SK-N-SH treated with all-trans-retinoic acid at 6 μM for 48 hours (cell line): ENCODE measurements at regions not wholly inside any gene's neighbourhood (a gene's known extent, or its start where the extent isn't known, plus 50 kb on each side); places are given as distances from the start of the nearest gene placed in this dataset.

Experiments used
- ATAC-seq: fragments of 200-7000 bp; cut with Tn5 transposase; 3 replicates; pipeline ENCODE4 v1.9.1; 2020; ENCODE audit warnings: mild to moderate bottlenecking, moderate library complexity
- ARNTL ChIP-seq: fragments of 450-650 bp; formaldehyde crosslinking; IDR thresholded peaks from 2 replicates; pipeline ENCODE4 v1.5.0; 2020; ENCODE audit warnings: low read depth, mild to moderate bottlenecking, moderate library complexity, borderline replicate concordance
- BACH2 ChIP-seq: fragments of 250-450 bp; sonication (Bioruptor Pico); IDR thresholded peaks from 2 replicates; pipeline ENCODE4 v1.9.0; 2021; ENCODE audit warnings: mild to moderate bottlenecking, borderline replicate concordance
- CSDC2 ChIP-seq: fragments of 250-450 bp; sonication (Bioruptor Pico); IDR thresholded peaks from 2 replicates; pipeline ENCODE4 v1.5.0; 2020; ENCODE audit warnings: mild to moderate bottlenecking, moderate library complexity
- CSRNP3 ChIP-seq: fragments of 250-450 bp; sonication (Bioruptor Pico); IDR thresholded peaks from 2 replicates; pipeline ENCODE4 v1.5.1; 2021; ENCODE audit warnings: mild to moderate bottlenecking, moderate library complexity
- ESRRG ChIP-seq: fragments of 250-450 bp; sonication (Bioruptor Pico); IDR thresholded peaks from 2 replicates; pipeline ENCODE4 v1.6.1; 2021; ENCODE audit warnings: mild to moderate bottlenecking
- GLIS3 ChIP-seq: fragments of 250-450 bp; sonication (Bioruptor Pico); IDR thresholded peaks from 2 replicates; pipeline ENCODE4 v1.5.0; 2020; ENCODE audit warnings: mild to moderate bottlenecking, moderate library complexity
- ISL1 ChIP-seq: fragments of 250-450 bp; sonication (Bioruptor Pico); IDR thresholded peaks from 2 replicates; pipeline ENCODE4 v2.1.2; 2022; ENCODE audit warnings: mild to moderate bottlenecking, moderate library complexity
- OSR1 ChIP-seq: fragments of 250-450 bp; sonication (Bioruptor Pico); IDR thresholded peaks from 2 replicates; pipeline ENCODE4 v1.8.0; 2022; ENCODE audit warnings: moderate library complexity, mild to moderate bottlenecking, inconsistent platforms
- PATZ1 ChIP-seq: fragments of 250-450 bp; sonication (Bioruptor Pico); IDR thresholded peaks from 2 replicates; pipeline ENCODE4 v1.8.0; 2020; ENCODE audit warnings: mild to moderate bottlenecking, moderate library complexity, borderline replicate concordance
- PPARA ChIP-seq: fragments of 250-450 bp; sonication (Bioruptor Pico); IDR thresholded peaks from 2 replicates; pipeline ENCODE4 v1.5.0; 2020; ENCODE audit warnings: mild to moderate bottlenecking, borderline replicate concordance
- RARB ChIP-seq: fragments of 250-450 bp; sonication (Bioruptor Pico); IDR thresholded peaks from 2 replicates; pipeline ENCODE4 v1.8.0; 2021; ENCODE audit warnings: mild to moderate bottlenecking, moderate library complexity
- SNAI2 ChIP-seq: fragments of 250-450 bp; sonication (Bioruptor Pico); IDR thresholded peaks from 2 replicates; pipeline ENCODE4 v1.5.0; 2020; ENCODE audit warnings: mild to moderate bottlenecking, moderate library complexity
- TCF4 ChIP-seq: fragments of 250-450 bp; sonication (Bioruptor Pico); IDR thresholded peaks from 2 replicates; pipeline ENCODE4 v1.8.0; 2021; ENCODE audit warnings: mild to moderate bottlenecking, moderate library complexity, borderline replicate concordance
- TOX ChIP-seq: fragments of 250-450 bp; sonication (Bioruptor Pico); IDR thresholded peaks from 2 replicates; pipeline ENCODE4 v1.8.0; 2021; ENCODE audit warnings: mild to moderate bottlenecking, moderate library complexity, borderline replicate concordance
- ZC3H10 ChIP-seq: fragments of 250-450 bp; sonication (Bioruptor Pico); IDR thresholded peaks from 2 replicates; pipeline ENCODE4 v1.5.1; 2021; ENCODE audit warnings: mild to moderate bottlenecking, moderate library complexity
- ZFP3 ChIP-seq: fragments of 250-450 bp; sonication (Bioruptor Pico); IDR thresholded peaks from 2 replicates; pipeline ENCODE4 v1.5.0; 2020; ENCODE audit warnings: mild to moderate bottlenecking, moderate library complexity
- ZFP30 ChIP-seq: fragments of 450-650 bp; formaldehyde crosslinking; IDR thresholded peaks from 2 replicates; pipeline ENCODE4 v1.5.0; 2022; ENCODE audit warnings: mild to moderate bottlenecking, moderate library complexity
- ZNF565 ChIP-seq: fragments of 450-650 bp; formaldehyde crosslinking; conservative IDR thresholded peaks from 2 replicates; pipeline ENCODE4 v1.5.0; 2020; ENCODE audit warnings: low read depth, mild to moderate bottlenecking, moderate library complexity
- ZNF70 ChIP-seq: fragments of 450-650 bp; formaldehyde crosslinking; IDR thresholded peaks from 2 replicates; pipeline ENCODE4 v1.5.0; 2020; ENCODE audit warnings: mild to moderate bottlenecking, moderate library complexity
- ZNF8 ChIP-seq: fragments of 450-650 bp; formaldehyde crosslinking; IDR thresholded peaks from 2 replicates; pipeline ENCODE4 v1.5.0; 2020; ENCODE audit warnings: mild to moderate bottlenecking, moderate library complexity
- TF ChIP-seq, protein P1 (sequence below): fragments of 250-450 bp; sonication (Bioruptor Pico); IDR thresholded peaks from 2 replicates; pipeline ENCODE4 v1.8.0; 2021; ENCODE audit warnings: low read depth, mild to moderate bottlenecking, moderate library complexity, borderline replicate concordance
- TF ChIP-seq, protein P2 (sequence below): fragments of 250-450 bp; sonication (Bioruptor Pico); IDR thresholded peaks from 2 replicates; pipeline ENCODE4 v1.5.0; 2020; ENCODE audit warnings: mild to moderate bottlenecking, moderate library complexity
- TF ChIP-seq, protein P3 (sequence below): fragments of 250-450 bp; sonication (Bioruptor Pico); IDR thresholded peaks from 2 replicates; pipeline ENCODE4 v1.5.1; 2020; ENCODE audit warnings: low read depth, mild to moderate bottlenecking, moderate library complexity

GRCh38 chr2:215848698-215849097 lies 164.7 kb downstream of the MREG start:
- no peak for ATAC-seq
- TF ChIP-seq PATZ1 (CRISPR knock-in tag) (no peak), CSDC2 (CRISPR knock-in tag) (no peak), TCF4 (no peak), ZNF70 (CRISPR knock-in tag) (no peak), RARB (no peak), ISL1 (CRISPR knock-in tag) (no peak), ARNTL (no peak), ZNF8 (CRISPR knock-in tag) (no peak), ZC3H10 (CRISPR knock-in tag) (no peak)
- TF ChIP-seq, protein P1, sequence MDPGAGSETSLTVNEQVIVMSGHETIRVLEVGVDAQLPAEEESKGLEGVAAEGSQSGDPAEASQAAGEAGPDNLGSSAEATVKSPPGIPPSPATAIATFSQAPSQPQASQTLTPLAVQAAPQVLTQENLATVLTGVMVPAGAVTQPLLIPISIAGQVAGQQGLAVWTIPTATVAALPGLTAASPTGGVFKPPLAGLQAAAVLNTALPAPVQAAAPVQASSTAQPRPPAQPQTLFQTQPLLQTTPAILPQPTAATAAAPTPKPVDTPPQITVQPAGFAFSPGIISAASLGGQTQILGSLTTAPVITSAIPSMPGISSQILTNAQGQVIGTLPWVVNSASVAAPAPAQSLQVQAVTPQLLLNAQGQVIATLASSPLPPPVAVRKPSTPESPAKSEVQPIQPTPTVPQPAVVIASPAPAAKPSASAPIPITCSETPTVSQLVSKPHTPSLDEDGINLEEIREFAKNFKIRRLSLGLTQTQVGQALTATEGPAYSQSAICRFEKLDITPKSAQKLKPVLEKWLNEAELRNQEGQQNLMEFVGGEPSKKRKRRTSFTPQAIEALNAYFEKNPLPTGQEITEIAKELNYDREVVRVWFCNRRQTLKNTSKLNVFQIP (CRISPR knock-in tag) = no peak
- TF ChIP-seq, protein P2, sequence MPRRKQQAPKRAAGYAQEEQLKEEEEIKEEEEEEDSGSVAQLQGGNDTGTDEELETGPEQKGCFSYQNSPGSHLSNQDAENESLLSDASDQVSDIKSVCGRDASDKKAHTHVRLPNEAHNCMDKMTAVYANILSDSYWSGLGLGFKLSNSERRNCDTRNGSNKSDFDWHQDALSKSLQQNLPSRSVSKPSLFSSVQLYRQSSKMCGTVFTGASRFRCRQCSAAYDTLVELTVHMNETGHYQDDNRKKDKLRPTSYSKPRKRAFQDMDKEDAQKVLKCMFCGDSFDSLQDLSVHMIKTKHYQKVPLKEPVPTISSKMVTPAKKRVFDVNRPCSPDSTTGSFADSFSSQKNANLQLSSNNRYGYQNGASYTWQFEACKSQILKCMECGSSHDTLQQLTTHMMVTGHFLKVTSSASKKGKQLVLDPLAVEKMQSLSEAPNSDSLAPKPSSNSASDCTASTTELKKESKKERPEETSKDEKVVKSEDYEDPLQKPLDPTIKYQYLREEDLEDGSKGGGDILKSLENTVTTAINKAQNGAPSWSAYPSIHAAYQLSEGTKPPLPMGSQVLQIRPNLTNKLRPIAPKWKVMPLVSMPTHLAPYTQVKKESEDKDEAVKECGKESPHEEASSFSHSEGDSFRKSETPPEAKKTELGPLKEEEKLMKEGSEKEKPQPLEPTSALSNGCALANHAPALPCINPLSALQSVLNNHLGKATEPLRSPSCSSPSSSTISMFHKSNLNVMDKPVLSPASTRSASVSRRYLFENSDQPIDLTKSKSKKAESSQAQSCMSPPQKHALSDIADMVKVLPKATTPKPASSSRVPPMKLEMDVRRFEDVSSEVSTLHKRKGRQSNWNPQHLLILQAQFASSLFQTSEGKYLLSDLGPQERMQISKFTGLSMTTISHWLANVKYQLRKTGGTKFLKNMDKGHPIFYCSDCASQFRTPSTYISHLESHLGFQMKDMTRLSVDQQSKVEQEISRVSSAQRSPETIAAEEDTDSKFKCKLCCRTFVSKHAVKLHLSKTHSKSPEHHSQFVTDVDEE (CRISPR knock-in tag) = no peak

- TF ChIP-seq ESRRG (no peak), TOX (no peak), ZFP3 (no peak), CSDC2 (CRISPR knock-in tag) (no peak), CSRNP3 (CRISPR knock-in tag) (no peak), ZC3H10 (CRISPR knock-in tag) (no peak), ZNF8 (CRISPR knock-in tag) (no peak), ZNF565 (CRISPR knock-in tag) (no peak), SNAI2 (no peak), ZFP30 (CRISPR knock-in tag) (no peak), ARNTL (no peak), GLIS3 (CRISPR knock-in tag) (no peak), ISL1 (CRISPR knock-in tag) (no peak), ZNF70 (CRISPR knock-in tag) (no peak), PPARA (CRISPR knock-in tag) (no peak), OSR1 (CRISPR knock-in tag) (no peak), BACH2 (CRISPR knock-in tag) (no peak), PATZ1 (CRISPR knock-in tag) (no peak)
- TF ChIP-seq, protein P3, sequence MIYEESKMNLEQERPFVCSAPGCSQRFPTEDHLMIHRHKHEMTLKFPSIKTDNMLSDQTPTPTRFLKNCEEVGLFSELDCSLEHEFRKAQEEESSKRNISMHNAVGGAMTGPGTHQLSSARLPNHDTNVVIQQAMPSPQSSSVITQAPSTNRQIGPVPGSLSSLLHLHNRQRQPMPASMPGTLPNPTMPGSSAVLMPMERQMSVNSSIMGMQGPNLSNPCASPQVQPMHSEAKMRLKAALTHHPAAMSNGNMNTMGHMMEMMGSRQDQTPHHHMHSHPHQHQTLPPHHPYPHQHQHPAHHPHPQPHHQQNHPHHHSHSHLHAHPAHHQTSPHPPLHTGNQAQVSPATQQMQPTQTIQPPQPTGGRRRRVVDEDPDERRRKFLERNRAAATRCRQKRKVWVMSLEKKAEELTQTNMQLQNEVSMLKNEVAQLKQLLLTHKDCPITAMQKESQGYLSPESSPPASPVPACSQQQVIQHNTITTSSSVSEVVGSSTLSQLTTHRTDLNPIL (CRISPR knock-in tag) = no peak
- TF ChIP-seq, protein P1 (CRISPR knock-in tag) = no peak
- no peak for ATAC-seq
Observed at GRCh38 chr2:215848146-215848545, 165.2 kb downstream of the MREG start.
